Astrocyte of the cerebellum (primary cell): ENCODE measurements at regions not wholly inside any gene's neighbourhood (a gene's known extent, or its start where the extent isn't known, plus 50 kb on each side); places are given as distances from the start of the nearest gene placed in this dataset.

Experiments
- DNase-seq: peaks from one replicate; pipeline ENCODE4 v3.0.0-alpha.2; 2011; ENCODE audit warnings: low read depth
- H3K4me3 ChIP-seq: 2 replicates; pipeline ENCODE4 v1.5.1; 2011; ENCODE audit warnings: mild to moderate bottlenecking, low read depth, low read length, moderate library complexity
- CTCF ChIP-seq: IDR thresholded peaks from 2 replicates; pipeline ENCODE4 v1.5.1; 2012; ENCODE audit warnings: low read length, low read depth, moderate library complexity, mild to moderate bottlenecking; ENCODE audit errors: missing control alignments
- in situ Hi-C: cut with HindIII; loops from 2 replicates; pipeline ENCODE4 v1.10.0; 2017; ENCODE audit warnings: low sequenced_read_pairs

DNA sequence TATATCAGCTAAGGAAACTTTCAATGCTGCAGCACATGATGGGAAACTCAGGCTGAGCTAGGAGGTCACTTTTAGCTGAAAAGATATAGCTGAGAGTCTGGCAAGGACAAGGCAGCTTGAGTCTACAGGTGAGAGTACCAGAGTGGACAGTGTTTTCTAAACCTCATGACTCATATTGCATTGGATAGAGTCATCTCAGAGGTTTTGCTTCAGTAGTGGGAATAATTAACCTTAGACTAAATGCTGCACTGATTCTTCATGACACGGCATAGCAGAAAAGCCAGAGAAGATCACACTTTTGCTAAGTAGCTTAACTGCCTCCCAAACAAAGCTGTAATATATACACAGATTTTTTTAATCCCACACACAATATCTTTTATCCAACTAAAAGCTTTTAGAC, 865.0 kb upstream of the CDH2 start:
- no peak overlapping the region for H3K4me3 ChIP-seq
- in situ Hi-C loops: no loop called here
- no peak for TF ChIP-seq CTCF
- DNase-seq: no peak

- in situ Hi-C loops: no loop called here
- no peak overlapping the region for H3K4me3 ChIP-seq
- no peak for DNase-seq
- no peak for TF ChIP-seq CTCF
Measured at GRCh38 chr18:29034113-29034856, 857.4 kb upstream of the CDH2 start.

GRCh38 chr18:29028560-29028959, 851.6 kb upstream of the CDH2 start:
- H3K4me3 ChIP-seq: no peak overlapping the region
- in situ Hi-C loops: no loop called here
- no peak for DNase-seq
- no peak for TF ChIP-seq CTCF

DNA sequence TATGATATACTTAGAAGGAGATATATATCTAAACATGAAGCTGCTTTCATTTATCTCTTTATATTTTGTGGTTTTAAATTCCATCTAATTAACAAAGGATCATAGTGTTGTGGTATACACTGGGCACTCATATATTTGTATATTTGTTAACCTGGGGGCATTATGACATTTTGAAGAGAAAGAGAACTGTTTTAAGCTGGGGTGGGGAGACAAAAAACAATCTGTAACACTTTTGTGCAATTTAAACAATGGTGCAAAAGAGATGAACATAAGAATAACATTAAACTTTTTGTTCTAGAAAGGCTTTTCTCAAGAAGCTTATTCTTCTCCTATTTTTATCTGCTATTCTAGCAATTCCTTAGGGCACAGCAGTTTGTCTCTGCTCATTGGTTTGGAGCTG, 842.0 kb upstream of the CDH2 start:
- in situ Hi-C loops: no loop called here

DNA sequence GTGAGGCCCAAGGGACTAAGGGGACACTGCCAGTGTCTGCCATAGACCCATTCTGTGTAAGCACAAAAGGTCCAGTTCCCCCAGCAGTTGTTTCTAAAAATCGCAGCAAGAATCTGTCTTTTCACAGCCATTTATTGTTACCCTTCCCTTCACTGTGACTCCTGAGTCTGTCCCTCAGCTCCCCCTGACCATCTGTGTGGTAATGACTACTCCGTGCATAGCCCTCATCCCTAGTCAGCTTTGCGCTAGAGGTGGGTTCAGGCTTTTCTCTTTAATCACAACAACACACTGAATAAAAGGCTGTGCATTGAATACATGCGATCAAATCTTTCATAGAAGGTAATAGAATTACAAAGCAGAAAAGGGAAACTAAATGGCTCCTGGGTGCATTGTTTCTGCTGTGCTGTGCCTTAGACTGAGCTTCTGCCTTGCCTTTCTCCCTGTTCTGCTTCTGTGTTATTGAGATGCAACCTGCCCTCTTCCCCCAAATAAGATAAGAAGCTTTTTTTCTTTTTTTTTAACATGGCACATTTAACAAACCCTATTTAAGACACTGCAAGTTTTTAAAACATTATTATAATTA, 836.0 kb upstream of the CDH2 start:
- H3K4me3 ChIP-seq: no peak overlapping the region
- no peak for DNase-seq
- TF ChIP-seq CTCF: no peak
- in situ Hi-C loops: no loop called here

More for the DNA sequence above, 842.0 kb upstream of the CDH2 start:
- DNase-seq: no peak
- no peak for TF ChIP-seq CTCF
- no peak overlapping the region for H3K4me3 ChIP-seq

DNA sequence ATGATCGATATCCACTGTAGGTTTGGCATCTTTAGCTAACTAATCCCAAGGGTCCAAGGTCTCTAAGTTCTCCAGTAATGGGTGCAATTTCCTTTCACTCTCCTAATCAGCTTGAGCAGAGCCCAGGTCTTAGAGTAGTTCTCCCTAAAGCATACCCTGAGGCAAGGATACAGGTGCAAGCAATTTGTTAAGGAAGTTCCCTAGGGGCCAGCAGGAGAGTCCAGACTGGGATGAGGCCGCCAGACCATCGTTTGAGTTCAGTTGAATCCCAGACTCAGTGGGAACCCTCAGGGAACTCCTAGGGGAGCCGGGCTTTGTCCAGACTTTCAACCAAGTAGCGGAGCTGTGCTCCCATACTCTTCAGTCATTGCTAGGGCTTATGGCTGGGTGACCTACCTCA, 835.4 kb upstream of the CDH2 start:
- DNase-seq: no peak
- H3K4me3 ChIP-seq: no peak overlapping the region
- TF ChIP-seq CTCF: no peak
- in situ Hi-C loops: no loop called here
